Activated naive CD4-positive, alpha-beta T cell treated with anti-CD3 and anti-CD28 coated beads, Interleukin-2, amount 10 ng/mL, durations not matched to agents 7 days and 5 days (primary cell): ENCODE measurements at regions not wholly inside any gene's neighbourhood (a gene's known extent, or its start where the extent isn't known, plus 50 kb on each side); places are given as distances from the start of the nearest gene placed in this dataset.

Experiments used
- CTCF ChIA-PET: fragments of 350-600 bp; sonication (Branson Sonifier 250); formaldehyde crosslinking; loops from one replicate; lab custom pipeline; 2021; ENCODE audit warnings: antibody characterized with exemption; lab: Charles Lee
- DNase-seq: peaks from one replicate; pipeline ENCODE4 v3.0.0-alpha.2; 2020
- H3K27ac Mint-ChIP-seq: one replicate; pipeline ENCODE4 v1.8.0; 2021; ENCODE audit warnings: mild to moderate bottlenecking, moderate library complexity, mixed read lengths
- H3K27me3 Mint-ChIP-seq: one replicate; pipeline ENCODE4 v1.8.0; 2021; ENCODE audit warnings: mild to moderate bottlenecking, mixed read lengths
- H3K36me3 Mint-ChIP-seq: one replicate; pipeline ENCODE4 v1.8.0; 2021; ENCODE audit warnings: mixed read lengths
- H3K4me1 Mint-ChIP-seq: one replicate; pipeline ENCODE4 v1.8.0; 2021; ENCODE audit warnings: mixed read lengths
- H3K4me3 Mint-ChIP-seq: one replicate; pipeline ENCODE4 v1.8.0; 2021; ENCODE audit warnings: mild to moderate bottlenecking, moderate library complexity, mixed read lengths
- H3K9me3 Mint-ChIP-seq: one replicate; pipeline ENCODE4 v1.8.0; 2021; ENCODE audit warnings: mixed read lengths

GRCh38 chr15:62218841-62219240, 53.8 kb upstream of the C2CD4B start:
- peaks cover 13% of the 10 kb centered on the region for H3K9me3 Mint-ChIP-seq
- no peak for DNase-seq
- peaks cover 12% of the 10 kb centered on the region for H3K27me3 Mint-ChIP-seq
- CTCF ChIA-PET, result no interaction called here
- no peak overlapping the region for H3K4me3 Mint-ChIP-seq
- no peaks in the 10 kb centered on the region for H3K36me3 Mint-ChIP-seq
- peaks cover 4% of the 10 kb centered on the region for H3K4me1 Mint-ChIP-seq
- no peak overlapping the region for H3K27ac Mint-ChIP-seq

- peaks cover 13% of the 10 kb centered on the region for H3K9me3 Mint-ChIP-seq
- CTCF ChIA-PET, result no interaction called here
- no peak for DNase-seq
- H3K27ac Mint-ChIP-seq, result no peak overlapping the region
- H3K27me3 Mint-ChIP-seq, result peaks cover 12% of the 10 kb centered on the region
- H3K4me1 Mint-ChIP-seq, result peaks cover 4% of the 10 kb centered on the region
- H3K36me3 Mint-ChIP-seq, result no peaks in the 10 kb centered on the region
- H3K4me3 Mint-ChIP-seq, result no peak overlapping the region
Observed at GRCh38 chr15:62219799-62220198, 54.7 kb upstream of the C2CD4B start.

GRCh38 chr15:62223020-62223419, 57.9 kb upstream of the C2CD4B start:
- Mint-ChIP-seq H3K9me3 (peaks cover 2% of the 10 kb centered on the region), H3K36me3 (no peaks in the 10 kb centered on the region)

GRCh38 chr15:62228604-62229003, 63.5 kb upstream of the C2CD4B start:
- no peak for DNase-seq
- CTCF ChIA-PET, result no interaction called here

More at GRCh38 chr15:62223020-62223419, 57.9 kb upstream of the C2CD4B start:
- no peak for DNase-seq
- Mint-ChIP-seq H3K4me1 (peaks cover 4% of the 10 kb centered on the region), H3K27me3 (peaks cover 12% of the 10 kb centered on the region), H3K27ac (no peak overlapping the region), H3K4me3 (no peak overlapping the region)
- CTCF ChIA-PET, result no interaction called here

GRCh38 chr15:62231856-62232255, 66.8 kb upstream of the C2CD4B start:
- Mint-ChIP-seq H3K27me3 (peaks cover 17% of the 10 kb centered on the region), H3K4me1 (no peaks in the 10 kb centered on the region), H3K4me3 (no peak overlapping the region), H3K36me3 (no peaks in the 10 kb centered on the region), H3K27ac (no peak overlapping the region), H3K9me3 (peaks cover 2% of the 10 kb centered on the region)
- CTCF ChIA-PET, result interaction anchor here (0.7 to 1.9 kb wide), 2 partner anchors 10 to 12 kb away, joined by 3 to 4 read pairs; no protein-coding TSS in a partner anchor
- DNase-seq, result no peak

More at GRCh38 chr15:62228604-62229003, 63.5 kb upstream of the C2CD4B start:
- Mint-ChIP-seq H3K36me3 (no peaks in the 10 kb centered on the region), H3K4me3 (no peak overlapping the region), H3K4me1 (no peaks in the 10 kb centered on the region), H3K27ac (no peak overlapping the region), H3K27me3 (peaks cover 12% of the 10 kb centered on the region), H3K9me3 (no peaks in the 10 kb centered on the region)

- Mint-ChIP-seq H3K9me3 (no peaks in the 10 kb centered on the region), H3K4me1 (no peaks in the 10 kb centered on the region), H3K4me3 (no peak overlapping the region), H3K36me3 (no peaks in the 10 kb centered on the region), H3K27ac (no peak overlapping the region), H3K27me3 (peaks cover 11% of the 10 kb centered on the region)
- CTCF ChIA-PET, result interaction anchor here (2.0 kb wide), 1 partner anchor 14 kb away, joined by 7 read pairs; no protein-coding TSS in a partner anchor
- no peak for DNase-seq
Observed at GRCh38 chr15:62240121-62241096, 75.3 kb upstream of the C2CD4B start.

GRCh38 chr15:62241135-62241770, 76.2 kb upstream of the C2CD4B start:
- Mint-ChIP-seq H3K9me3 (no peaks in the 10 kb centered on the region), H3K36me3 (no peaks in the 10 kb centered on the region), H3K27ac (no peak overlapping the region), H3K27me3 (peaks cover 16% of the 10 kb centered on the region), H3K4me3 (no peak overlapping the region), H3K4me1 (no peaks in the 10 kb centered on the region)
- CTCF ChIA-PET, result interaction anchor here (1.0 to 2.0 kb wide), 3 partner anchors 9 to 181 kb away, joined by 4 to 7 read pairs (median 4); partner anchors contain the start of gene VPS13C
- DNase-seq, result no peak

- Mint-ChIP-seq H3K27me3 (peaks cover 20% of the 10 kb centered on the region), H3K9me3 (no peaks in the 10 kb centered on the region), H3K4me3 (no peak overlapping the region), H3K4me1 (no peaks in the 10 kb centered on the region), H3K36me3 (no peaks in the 10 kb centered on the region), H3K27ac (no peak overlapping the region)
- DNase-seq, result no peak
- CTCF ChIA-PET, result no interaction called here
Observed at GRCh38 chr15:62242999-62243398, 77.9 kb upstream of the C2CD4B start.

- no peak for DNase-seq
- H3K4me3 Mint-ChIP-seq, result no peak overlapping the region
- no peak overlapping the region for H3K27ac Mint-ChIP-seq
- no peaks in the 10 kb centered on the region for H3K9me3 Mint-ChIP-seq
- no peaks in the 10 kb centered on the region for H3K36me3 Mint-ChIP-seq
- H3K4me1 Mint-ChIP-seq, result no peaks in the 10 kb centered on the region
- peaks cover 20% of the 10 kb centered on the region for H3K27me3 Mint-ChIP-seq
- CTCF ChIA-PET, result interaction anchor here (0.7 to 1.5 kb wide), 2 partner anchors 9 to 13 kb away, joined by 3 to 4 read pairs; no protein-coding TSS in a partner anchor
Observed at GRCh38 chr15:62244762-62245161, 79.7 kb upstream of the C2CD4B start.

GRCh38 chr15:62248277-62248984, 83.3 kb upstream of the C2CD4B start:
- H3K9me3 Mint-ChIP-seq, result no peaks in the 10 kb centered on the region
- H3K4me1 Mint-ChIP-seq, result no peaks in the 10 kb centered on the region
- CTCF ChIA-PET, result no interaction called here

GRCh38 chr15:62249501-62249900, 84.4 kb upstream of the C2CD4B start:
- H3K4me3 Mint-ChIP-seq, result no peak overlapping the region
- no peak for DNase-seq

More at GRCh38 chr15:62248277-62248984, 83.3 kb upstream of the C2CD4B start:
- H3K27me3 Mint-ChIP-seq, result peaks cover 21% of the 10 kb centered on the region
- DNase-seq, result no peak
- no peaks in the 10 kb centered on the region for H3K36me3 Mint-ChIP-seq
- no peak overlapping the region for H3K4me3 Mint-ChIP-seq
- no peak overlapping the region for H3K27ac Mint-ChIP-seq

GRCh38 chr15:62250186-62250585, 85.1 kb upstream of the C2CD4B start:
- Mint-ChIP-seq H3K36me3 (no peaks in the 10 kb centered on the region), H3K27me3 (peaks cover 34% of the 10 kb centered on the region), H3K4me3 (no peak overlapping the region), H3K9me3 (no peaks in the 10 kb centered on the region), H3K27ac (no peak overlapping the region), H3K4me1 (no peaks in the 10 kb centered on the region)
- DNase-seq, result no peak
- CTCF ChIA-PET, result no interaction called here

More at GRCh38 chr15:62249501-62249900, 84.4 kb upstream of the C2CD4B start:
- Mint-ChIP-seq H3K9me3 (no peaks in the 10 kb centered on the region), H3K36me3 (no peaks in the 10 kb centered on the region), H3K27me3 (peaks cover 29% of the 10 kb centered on the region), H3K27ac (no peak overlapping the region), H3K4me1 (no peaks in the 10 kb centered on the region)
- CTCF ChIA-PET, result no interaction called here

GRCh38 chr15:62250978-62251377, 85.9 kb upstream of the C2CD4B start:
- DNase-seq, result no peak
- CTCF ChIA-PET, result interaction anchor here (0.6 kb wide), 1 partner anchor 125 kb away, joined by 3 read pairs; no protein-coding TSS in a partner anchor
- no peaks in the 10 kb centered on the region for H3K9me3 Mint-ChIP-seq
- H3K4me1 Mint-ChIP-seq, result no peaks in the 10 kb centered on the region
- peaks cover 33% of the 10 kb centered on the region for H3K27me3 Mint-ChIP-seq
- H3K36me3 Mint-ChIP-seq, result no peaks in the 10 kb centered on the region
- no peak overlapping the region for H3K4me3 Mint-ChIP-seq
- H3K27ac Mint-ChIP-seq, result no peak overlapping the region

GRCh38 chr15:62253294-62253693, 88.2 kb upstream of the C2CD4B start:
- H3K9me3 Mint-ChIP-seq, result no peaks in the 10 kb centered on the region
- H3K27ac Mint-ChIP-seq, result no peak overlapping the region
- H3K27me3 Mint-ChIP-seq, result peaks cover 29% of the 10 kb centered on the region
- H3K36me3 Mint-ChIP-seq, result no peaks in the 10 kb centered on the region
- no peaks in the 10 kb centered on the region for H3K4me1 Mint-ChIP-seq
- CTCF ChIA-PET, result interaction anchor here (1.0 to 2.9 kb wide), 18 partner anchors 8 to 384 kb away, joined by 3 to 21 read pairs (median 4); partner anchors contain the start of gene VPS13C
- no peak overlapping the region for H3K4me3 Mint-ChIP-seq
- DNase-seq, result no peak
